HG02759 (cell line): ENCODE measurements at regions not wholly inside any gene's neighbourhood (a gene's known extent, or its start where the extent isn't known, plus 50 kb on each side); places are given as distances from the start of the nearest gene placed in this dataset.
"Not testable (repeated sequence)": the region's sequence is repeated elsewhere in the genome, so short reads cannot be mapped to it uniquely, and the experiment has no call there.

Experiments used
- ATAC-seq: cut with Tn5 transposase; IDR thresholded peaks from one replicate; pipeline ENCODE4 v1.9.1; 2021; ENCODE audit warnings: mild to moderate bottlenecking, moderate library complexity; ENCODE audit not compliant: unreplicated experiment

DNA sequence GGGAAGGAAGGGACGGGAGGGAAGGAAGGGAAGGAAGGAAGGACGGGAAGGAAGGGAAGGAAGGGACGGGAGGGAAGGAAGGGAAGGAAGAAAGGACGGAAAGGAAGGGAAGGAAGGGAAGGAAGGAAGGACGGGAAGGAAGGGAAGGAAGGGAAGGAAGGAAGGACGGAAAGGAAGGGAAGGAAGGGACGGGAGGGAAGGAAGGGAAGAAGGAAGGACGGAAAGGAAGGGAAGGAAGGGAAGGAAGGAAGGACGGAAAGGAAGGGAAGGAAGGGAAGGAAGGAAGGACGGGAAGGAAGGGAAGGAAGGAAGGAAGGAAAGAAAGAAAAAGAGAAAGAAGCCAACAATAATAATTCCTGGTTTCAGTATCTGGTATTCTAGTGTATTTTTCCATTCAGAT lies 863.8 kb upstream of the WWC1 start:
- not testable (repeated sequence) for ATAC-seq

DNA sequence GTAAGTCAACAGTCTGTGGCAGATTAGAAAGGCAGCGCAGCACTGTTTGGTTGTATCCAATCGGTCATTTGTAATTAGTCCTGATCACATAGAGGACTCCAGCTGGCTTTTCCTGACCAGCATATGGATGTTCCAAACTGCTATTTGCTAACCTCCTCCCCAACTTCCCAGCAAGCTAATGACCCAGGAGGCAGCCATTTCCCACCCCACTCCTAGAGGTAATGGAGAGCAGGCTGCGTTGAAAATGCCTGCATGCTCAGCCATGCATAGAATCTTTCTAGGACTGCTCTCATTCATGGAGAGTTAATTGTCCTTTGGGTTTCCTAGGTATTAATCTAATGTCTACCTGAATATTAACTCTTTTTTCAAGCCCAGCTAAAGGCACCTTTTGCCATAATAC lies 850.6 kb upstream of the WWC1 start:
- no peak for ATAC-seq

DNA sequence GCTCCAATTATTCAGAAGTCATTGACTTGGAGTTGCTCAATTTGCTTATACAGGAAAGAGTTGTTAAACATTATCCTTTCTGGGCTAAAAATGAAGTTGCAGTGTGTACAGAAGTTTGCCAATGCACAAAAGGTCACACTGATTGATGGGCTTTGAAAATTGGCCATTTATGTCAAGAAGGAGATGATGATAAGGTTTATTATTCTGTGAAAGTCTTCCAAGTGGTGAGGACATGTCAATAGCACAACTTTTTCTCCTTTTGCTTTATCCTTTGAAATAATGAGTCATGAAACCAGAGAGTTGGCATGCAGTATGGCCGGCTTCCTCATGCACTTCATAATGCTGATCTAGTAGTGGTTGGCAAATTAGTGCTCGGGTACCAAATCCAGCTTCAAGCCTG lies 848.5 kb upstream of the WWC1 start:
- ATAC-seq, result no peak

DNA sequence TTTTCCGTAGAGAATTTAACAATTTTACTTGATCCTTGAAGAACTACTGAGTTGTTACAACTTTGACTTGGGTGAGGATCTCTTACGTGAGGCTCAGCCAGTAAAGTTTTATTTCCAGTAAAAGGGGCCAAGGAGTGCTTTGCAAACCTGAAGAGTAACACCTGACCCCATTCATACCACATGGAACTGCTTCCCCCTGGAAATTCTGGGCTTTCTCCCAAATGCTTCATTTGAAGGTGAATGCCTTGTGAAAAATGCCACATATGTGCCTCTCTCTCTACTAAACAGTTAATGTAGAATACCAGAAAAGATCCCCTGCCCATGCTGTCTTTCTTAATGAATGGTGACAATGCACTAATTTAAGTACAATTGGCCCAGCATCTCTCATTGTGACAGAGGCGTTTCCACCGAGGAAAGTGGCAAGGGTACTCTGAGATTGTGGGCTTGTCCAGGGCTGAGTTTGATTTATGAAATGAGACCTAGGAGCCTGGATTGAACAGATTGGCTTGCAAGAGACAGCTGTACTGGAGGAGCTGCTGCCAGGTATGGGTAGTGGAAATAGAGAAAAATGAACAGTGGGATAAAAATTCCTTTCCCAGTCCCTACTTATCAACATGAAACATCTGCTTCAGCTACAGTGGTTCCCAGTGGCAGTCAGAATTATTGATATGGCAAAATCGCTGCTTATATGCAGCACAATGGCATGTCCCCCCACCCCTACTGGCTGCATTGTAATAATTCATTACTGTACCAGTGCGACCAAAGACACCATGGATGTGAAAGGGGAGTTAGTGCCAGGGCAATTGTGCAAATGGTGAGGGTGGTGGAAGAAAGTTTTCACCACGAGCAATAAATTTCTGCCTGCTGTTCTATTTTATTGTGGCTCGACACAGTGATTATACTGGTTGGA lies 843.7 kb upstream of the WWC1 start:
- ATAC-seq, result no peak

DNA sequence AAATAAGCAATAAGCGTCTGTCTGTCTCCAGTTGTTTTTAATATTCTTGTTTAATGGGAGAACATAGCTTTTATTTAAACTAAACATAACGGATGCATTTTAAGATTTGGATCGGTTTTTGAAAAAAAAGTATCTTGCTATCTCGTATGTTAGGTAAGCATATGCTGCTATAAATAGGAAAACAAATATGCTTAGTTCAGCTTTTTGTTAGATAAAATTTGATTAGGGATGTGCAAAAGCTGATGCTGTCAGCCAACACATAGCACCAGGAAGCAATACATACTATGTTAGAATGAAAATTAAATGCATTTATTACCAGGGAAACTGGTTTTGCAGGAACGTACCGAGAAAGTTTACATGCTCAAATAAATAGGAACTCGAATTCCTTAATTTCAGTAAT lies 843.1 kb upstream of the WWC1 start:
- no peak for ATAC-seq

DNA sequence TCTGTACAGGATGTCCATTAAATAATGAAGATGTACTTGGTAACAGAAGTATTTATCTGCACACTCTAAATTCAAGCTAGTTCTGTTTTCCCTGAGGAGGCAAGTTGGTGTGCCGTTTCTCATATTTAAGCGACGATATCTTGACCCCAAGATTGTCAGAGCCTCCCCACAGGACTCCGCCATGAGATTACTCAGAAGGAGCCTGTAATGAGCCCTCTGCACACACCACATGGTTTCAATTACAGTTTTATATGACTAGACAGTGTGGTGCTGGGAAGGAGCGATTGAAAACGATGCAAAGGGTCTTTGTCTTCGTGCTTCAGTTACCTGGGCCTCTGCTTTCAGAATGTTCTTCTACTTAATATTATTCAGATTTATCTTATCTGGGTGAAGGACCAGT lies 840.4 kb upstream of the WWC1 start:
- ATAC-seq, result no peak

DNA sequence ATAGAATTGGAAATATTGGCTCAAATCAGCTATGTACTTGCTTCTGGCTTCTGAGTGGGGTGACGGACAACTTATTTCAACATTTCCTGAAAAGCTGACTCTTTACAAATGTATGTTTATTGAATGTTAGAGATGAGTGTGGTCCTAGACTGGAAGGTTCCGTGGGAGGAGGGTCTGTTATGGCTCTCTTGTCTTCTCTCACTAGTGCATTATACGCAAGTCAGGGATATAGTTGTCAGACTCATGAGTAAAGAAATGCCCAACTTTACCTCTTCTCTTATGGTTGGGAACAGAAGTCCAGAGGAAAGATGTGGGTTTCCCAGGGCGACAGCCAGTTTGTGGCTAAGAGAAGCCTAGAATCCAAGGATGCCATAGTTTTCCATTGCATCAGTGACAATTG lies 839.3 kb upstream of the WWC1 start:
- ATAC-seq, result no peak

DNA sequence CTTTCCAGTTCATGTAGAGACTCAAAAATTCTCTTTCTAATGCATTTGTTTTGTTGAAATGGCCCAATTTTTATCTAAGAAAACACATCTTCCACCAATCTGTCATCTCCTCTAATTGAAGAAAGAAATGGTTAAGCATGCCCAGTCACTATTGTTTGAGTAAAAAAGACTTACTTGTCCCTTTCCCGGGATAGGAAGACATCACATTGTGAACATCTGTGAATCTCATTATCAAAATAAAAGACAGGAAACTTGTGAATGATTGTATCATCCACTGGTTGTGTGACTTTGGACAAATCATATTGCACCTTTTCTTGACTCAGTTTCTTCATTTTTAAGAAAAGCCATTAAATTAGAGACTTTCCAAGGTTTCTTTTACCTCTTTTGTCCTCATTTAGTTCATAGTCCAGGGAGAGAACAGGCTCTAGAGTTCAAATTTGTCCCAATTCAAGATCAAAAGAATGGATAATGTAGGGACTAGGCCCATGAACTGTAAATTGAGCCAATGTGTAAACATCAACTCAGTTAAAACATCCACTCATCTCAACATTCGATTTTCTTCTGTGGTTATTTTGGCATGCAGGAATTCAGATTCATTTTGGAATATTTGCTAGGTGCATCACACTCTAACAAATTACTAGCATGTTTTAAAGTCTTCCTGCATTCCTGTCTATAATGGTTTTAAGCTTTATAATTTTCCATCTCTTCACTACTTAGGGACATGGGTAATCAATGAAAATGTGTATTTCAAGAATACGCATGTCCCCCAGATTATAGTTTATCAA lies 838.0 kb upstream of the WWC1 start:
- no peak for ATAC-seq

DNA sequence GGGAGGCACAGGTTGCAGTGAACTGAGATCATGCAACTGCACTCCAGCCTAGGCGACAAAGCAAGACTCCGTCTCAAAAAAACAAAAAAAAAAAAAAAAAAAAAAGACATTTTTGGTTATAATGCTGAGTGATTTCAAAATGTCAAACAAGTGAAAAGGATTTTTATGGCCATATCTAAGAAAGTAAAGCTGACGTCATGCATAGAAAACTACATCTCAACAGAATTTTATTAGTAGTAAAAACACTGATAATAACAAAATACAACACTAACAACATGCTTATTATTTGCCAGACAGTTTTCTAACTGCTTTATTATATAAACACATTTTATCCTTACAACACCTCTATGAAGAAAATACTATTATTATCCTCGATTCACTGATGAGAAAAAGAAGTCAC lies 833.0 kb upstream of the WWC1 start:
- no peak for ATAC-seq

DNA sequence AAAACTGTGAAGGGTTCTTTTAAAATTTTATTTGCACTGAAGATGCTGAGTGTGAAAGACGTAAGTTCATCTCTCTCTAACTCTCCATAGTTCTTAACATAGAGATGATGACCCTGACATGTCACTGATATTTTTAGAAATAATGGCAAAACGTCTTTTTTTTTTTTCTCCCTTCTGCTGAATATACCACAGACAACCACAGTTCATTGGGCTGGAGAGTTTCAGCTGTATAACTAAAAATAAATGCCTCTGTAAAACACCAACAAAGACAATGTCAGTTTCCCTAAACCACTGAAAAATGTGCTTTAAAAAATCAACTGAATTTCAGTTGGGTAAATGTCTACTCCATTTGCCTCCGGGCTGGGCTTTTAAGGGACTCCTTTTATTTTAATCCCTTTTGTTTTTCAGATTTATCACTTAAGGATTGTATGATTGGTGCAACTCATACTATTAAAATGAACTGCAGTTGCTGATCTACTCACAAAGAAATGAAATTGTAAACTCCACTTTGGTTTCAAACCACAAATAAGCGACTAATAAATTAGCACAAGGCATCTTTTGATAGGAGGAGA lies 830.9 kb upstream of the WWC1 start:
- no peak for ATAC-seq

DNA sequence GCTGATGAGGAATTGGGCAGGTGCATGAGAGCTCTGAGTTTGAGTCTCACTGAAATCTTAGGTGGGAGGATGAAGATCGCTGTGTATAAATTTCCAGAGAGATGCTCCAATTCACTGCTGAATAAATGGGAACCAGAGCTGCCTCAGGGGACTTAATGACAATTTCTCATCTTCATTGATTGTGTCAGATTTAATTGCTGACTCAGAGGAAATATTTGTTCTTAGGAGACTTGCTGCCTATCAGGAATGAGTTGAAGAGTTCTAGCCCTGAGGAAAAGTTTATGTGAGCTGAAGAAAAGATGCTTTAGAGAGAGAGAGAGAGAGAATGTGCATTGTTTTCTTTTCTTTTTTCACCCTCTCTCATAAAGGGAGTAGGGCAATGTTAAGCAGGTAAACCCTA lies 827.5 kb upstream of the WWC1 start:
- no peak for ATAC-seq

DNA sequence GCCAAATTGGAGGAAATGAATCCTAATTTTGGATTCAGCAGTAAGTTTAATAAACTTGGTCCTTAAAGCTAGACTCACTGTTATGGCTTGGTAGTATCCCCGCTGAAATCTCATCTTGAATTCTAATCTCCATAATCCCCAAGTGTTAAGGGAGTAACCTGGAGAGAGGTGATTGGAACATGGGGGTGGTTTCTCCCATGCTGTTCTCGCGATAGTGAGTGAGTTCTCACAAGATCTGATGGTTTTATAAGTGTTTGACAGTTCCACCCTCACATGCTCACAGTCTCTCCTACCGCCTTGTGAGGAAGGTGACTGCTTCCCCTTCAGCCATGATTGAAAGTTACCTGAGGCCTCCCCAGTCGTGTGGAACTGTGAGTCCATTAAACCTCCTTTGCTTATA lies 824.5 kb upstream of the WWC1 start:
- ATAC-seq, result no peak

DNA sequence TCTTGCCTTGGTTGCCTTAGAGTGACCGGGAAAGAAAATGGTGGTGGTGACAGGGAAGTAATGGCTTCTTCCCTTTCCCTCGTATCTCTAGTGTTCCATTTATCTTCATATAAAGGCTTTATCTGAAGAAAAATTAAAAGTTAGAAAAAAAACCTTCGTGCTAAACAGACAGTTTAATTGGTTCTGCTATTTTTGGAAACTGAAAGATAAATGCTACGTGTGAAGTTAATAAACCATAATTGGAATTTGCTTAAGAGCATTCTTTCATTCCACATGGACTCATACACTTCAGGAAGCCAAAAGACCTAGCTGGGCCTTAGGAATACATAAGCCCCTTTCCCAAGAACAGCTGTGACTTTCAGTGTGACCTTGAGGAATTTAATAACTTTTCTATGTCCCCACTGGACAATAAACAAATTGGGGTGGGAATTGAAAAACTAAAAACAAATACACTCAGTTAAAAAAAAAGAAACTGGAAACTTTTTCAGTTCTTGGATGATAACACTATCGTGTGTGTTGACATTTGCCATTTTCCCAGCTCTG lies 818.8 kb upstream of the WWC1 start:
- ATAC-seq, result no peak

DNA sequence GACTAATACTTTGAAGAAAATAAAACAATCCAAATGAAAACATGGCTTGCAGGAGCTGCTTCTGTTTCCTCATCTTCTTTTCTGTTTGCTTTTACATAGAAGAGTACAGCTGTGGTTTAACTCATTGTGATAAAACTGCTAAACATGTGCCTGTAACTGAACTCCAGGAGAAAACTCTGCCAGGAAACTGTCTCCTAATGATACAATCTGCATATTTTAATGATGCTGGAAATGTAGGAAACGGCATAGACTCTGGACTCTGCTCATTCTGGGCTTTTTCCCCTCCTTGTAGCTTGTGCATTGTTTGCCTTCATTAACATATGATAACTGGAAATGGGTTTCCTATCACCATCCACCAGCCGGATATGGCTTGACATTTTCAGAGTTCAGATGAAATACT lies 813.3 kb upstream of the WWC1 start:
- no peak for ATAC-seq

DNA sequence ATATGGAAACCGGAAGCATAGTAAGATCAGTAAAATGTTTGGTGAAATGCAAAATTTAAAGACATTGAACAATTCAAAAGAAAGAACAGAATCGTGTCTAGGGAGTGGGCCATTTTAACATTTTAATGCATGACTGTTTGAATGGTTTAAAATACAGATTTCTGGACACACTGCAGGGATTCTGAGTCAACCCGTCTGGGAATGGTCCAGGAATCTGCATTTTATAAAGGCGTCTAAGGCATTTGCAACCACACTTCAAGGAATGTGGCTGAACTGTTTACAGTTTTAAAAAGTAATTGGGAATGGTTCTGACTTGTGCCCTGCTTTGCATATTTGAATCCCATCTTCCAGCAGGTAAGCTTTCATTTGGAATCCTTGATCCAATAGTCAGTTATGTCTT lies 811.7 kb upstream of the WWC1 start:
- no peak for ATAC-seq

DNA sequence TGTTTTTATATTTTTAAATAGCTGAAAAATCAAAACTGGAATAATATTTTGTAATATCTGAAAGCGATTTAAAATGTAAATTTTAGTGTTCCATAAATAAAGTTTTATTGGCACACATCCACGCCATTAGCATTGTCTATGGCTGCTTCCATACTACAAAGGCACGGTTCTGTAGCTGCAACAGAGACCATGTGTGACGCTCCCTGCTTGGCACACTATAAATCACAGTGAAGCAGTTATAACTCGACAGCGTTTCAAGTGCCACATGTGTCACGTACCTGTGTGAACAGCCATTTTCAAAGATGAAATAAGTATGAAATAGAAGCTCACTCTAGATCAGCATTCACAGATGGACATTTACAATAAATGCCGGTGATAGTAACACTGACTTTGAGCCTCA lies 810.1 kb upstream of the WWC1 start:
- no peak for ATAC-seq

DNA sequence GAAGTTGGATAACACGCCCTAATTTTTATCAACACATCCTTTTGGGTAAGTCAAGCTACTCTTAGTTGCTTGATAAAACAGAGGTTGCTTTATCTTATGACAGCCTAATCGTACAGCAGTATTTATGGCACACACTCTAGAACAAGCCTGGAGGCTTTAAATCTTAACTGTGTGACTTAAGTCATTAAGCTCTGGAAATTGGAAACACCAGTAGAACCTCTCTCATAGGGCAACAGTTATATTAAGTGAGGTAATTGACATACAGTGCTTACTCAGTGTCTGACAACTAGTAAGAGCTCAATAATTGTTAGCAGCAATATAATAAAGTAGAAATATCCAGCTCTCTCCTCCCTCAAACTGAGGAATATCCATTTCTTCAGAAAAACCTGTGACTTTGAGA lies 808.9 kb upstream of the WWC1 start:
- ATAC-seq, result no peak

DNA sequence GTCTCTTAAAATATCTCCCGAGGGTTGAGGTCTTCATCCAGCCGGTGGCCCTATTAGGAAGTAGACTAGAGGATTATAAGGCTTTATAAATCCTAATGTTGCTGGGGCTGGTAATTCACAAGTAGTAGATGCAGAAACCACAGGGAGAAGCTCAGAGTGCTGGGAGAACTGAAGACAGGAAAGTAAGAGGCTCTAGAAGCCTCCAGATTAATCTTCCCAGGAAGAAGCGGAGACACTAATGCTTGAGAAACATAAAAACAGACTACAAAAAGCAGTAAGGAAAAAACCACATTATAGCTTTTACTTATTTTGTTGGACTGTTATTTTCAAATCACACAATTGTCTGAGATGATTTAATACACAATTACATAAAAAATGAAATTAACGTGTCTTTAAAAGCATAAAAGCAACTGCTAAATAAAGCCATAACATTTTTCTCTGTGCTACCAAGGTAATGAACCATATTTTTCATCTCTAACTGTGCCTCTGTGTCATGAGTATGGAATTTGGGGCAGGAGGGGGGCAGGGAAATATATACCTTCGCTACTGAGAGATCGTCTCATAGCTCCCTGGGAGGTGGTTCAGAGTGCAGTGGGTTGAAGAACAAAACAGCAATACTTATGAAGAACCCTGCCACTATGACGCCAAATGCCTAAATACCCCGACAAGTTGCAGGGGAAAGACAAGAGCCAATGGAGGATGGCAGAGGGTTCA lies 806.2 kb upstream of the WWC1 start:
- no peak for ATAC-seq

DNA sequence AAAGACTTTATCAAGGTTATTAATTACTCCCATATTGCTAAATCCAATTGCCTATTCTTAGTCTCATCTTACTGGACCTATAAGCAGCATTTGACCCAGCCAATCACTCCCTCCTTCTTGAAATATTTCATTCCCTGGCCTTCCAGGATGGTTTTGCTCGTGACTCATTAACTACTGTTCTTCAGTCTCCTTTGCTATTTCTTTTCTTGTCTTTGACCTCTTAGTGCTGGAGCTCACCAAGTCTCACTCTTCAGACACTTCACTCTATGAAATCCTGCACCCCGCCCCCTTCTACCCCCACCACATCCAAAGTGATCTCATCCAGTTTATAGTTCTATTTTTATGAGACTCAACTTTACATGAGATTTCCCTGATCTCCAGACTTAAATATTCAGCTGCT lies 803.1 kb upstream of the WWC1 start:
- ATAC-seq, result no peak

DNA sequence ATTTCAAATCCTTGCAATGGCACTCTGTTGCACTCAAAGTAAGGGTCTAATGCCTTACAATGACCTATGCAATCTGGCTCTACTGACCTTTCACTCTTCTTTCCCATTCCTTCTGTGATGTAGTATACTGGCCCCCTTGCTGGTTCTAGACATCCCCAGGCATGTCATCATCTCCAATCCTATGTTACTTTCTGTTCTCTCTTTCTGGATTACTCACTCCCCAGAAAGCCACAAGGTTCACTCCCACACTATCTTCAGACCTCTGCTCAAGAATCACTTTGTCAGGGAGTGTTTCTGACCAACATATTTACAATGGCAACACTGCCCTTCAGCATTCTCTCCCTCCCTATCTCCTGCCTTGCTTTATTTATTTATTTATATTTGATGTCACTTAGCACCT lies 802.2 kb upstream of the WWC1 start:
- peak; percentile 77 for ATAC-seq
